Endothelial cell (in vitro differentiated cells): ENCODE measurements at regions not wholly inside any gene's neighbourhood (a gene's known extent, or its start where the extent isn't known, plus 50 kb on each side); places are given as distances from the start of the nearest gene placed in this dataset.

Experiments
- DNase-seq: peaks from one replicate; pipeline ENCODE4 v3.0.0; 2021; ENCODE audit warnings: low spot score
- H3K27ac Mint-ChIP-seq: one replicate; pipeline ENCODE4 v1.8.0; 2021; ENCODE audit warnings: mixed read lengths, inconsistent platforms; ENCODE audit not compliant: unreplicated experiment
- H3K27me3 Mint-ChIP-seq: one replicate; pipeline ENCODE4 v1.8.0; 2021; ENCODE audit warnings: mild to moderate bottlenecking, moderate library complexity, mixed read lengths, inconsistent platforms; ENCODE audit not compliant: unreplicated experiment
- H3K36me3 Mint-ChIP-seq: one replicate; pipeline ENCODE4 v1.8.0; 2021; ENCODE audit warnings: mild to moderate bottlenecking, low read depth, mixed read lengths, inconsistent platforms; ENCODE audit not compliant: unreplicated experiment
- H3K4me1 Mint-ChIP-seq: one replicate; pipeline ENCODE4 v1.8.0; 2021; ENCODE audit warnings: mild to moderate bottlenecking, mixed read lengths, inconsistent platforms; ENCODE audit not compliant: unreplicated experiment
- H3K4me3 Mint-ChIP-seq: one replicate; pipeline ENCODE4 v1.8.0; 2021; ENCODE audit warnings: mild to moderate bottlenecking, mixed read lengths, inconsistent platforms; ENCODE audit not compliant: unreplicated experiment
- H3K9me3 Mint-ChIP-seq: one replicate; pipeline ENCODE4 v1.8.0; 2021; ENCODE audit warnings: mixed read lengths, inconsistent platforms; ENCODE audit not compliant: unreplicated experiment
- CTCF ChIP-seq: fragments of 200-600 bp; sonication (generic); IDR thresholded peaks from one replicate; pipeline ENCODE4 v1.5.0; 2021; ENCODE audit warnings: antibody characterized with exemption; ENCODE audit not compliant: unreplicated experiment

- no peak for DNase-seq
- Mint-ChIP-seq H3K9me3 (no peaks in the 10 kb centered on the region), H3K4me1 (peaks cover 58% of the 10 kb centered on the region), H3K27ac (peak overlapping the region; percentile 72), H3K4me3 (peak overlapping the region; percentile 13), H3K36me3 (no peaks in the 10 kb centered on the region), H3K27me3 (peaks cover 6% of the 10 kb centered on the region)
- TF ChIP-seq CTCF: no peak
These were observed 142.4 kb downstream of the TTLL2 start for GRCh38 chr6:167467282-167467681.

GRCh38 chr6:167467793-167468431 is 143.0 kb downstream of the TTLL2 start:
- Mint-ChIP-seq H3K36me3 (no peaks in the 10 kb centered on the region), H3K4me3 (peak overlapping the region; percentile 13), H3K9me3 (no peaks in the 10 kb centered on the region), H3K27me3 (peaks cover 6% of the 10 kb centered on the region), H3K4me1 (peaks cover 64% of the 10 kb centered on the region), H3K27ac (peak overlapping the region; percentile 99)
- DNase-seq: no peak
- no peak for TF ChIP-seq CTCF

GRCh38 chr6:167469101-167469500 is 144.2 kb downstream of the TTLL2 start:
- peak; percentile 72 for DNase-seq
- Mint-ChIP-seq H3K27me3 (peaks cover 6% of the 10 kb centered on the region), H3K4me3 (no peak overlapping the region), H3K9me3 (no peaks in the 10 kb centered on the region), H3K27ac (peak overlapping the region; percentile 99), H3K4me1 (peaks cover 75% of the 10 kb centered on the region), H3K36me3 (no peaks in the 10 kb centered on the region)
- no peak for TF ChIP-seq CTCF

- no peak for TF ChIP-seq CTCF
- no peak for DNase-seq
- H3K27me3 Mint-ChIP-seq: peaks cover 6% of the 10 kb centered on the region
- peaks cover 72% of the 10 kb centered on the region for H3K4me1 Mint-ChIP-seq
- no peak overlapping the region for H3K4me3 Mint-ChIP-seq
- peak overlapping the region; percentile 84 for H3K27ac Mint-ChIP-seq
- no peaks in the 10 kb centered on the region for H3K36me3 Mint-ChIP-seq
- no peaks in the 10 kb centered on the region for H3K9me3 Mint-ChIP-seq
These were observed 144.8 kb downstream of the TTLL2 start for GRCh38 chr6:167469672-167470071.

GRCh38 chr6:167470101-167470835 is 145.4 kb downstream of the TTLL2 start:
- DNase-seq: no peak
- Mint-ChIP-seq H3K27ac (peak overlapping the region; percentile 84), H3K4me3 (no peak overlapping the region), H3K4me1 (peaks cover 71% of the 10 kb centered on the region), H3K9me3 (no peaks in the 10 kb centered on the region), H3K27me3 (peaks cover 6% of the 10 kb centered on the region), H3K36me3 (no peaks in the 10 kb centered on the region)
- no peak for TF ChIP-seq CTCF
